PFSK-1 (cell line): ENCODE measurements at regions not wholly inside any gene's neighbourhood (a gene's known extent, or its start where the extent isn't known, plus 50 kb on each side); places are given as distances from the start of the nearest gene placed in this dataset.

Experiments
- POLR2AphosphoS5 ChIP-seq: IDR thresholded peaks from 2 replicates; pipeline ENCODE4 v1.6.1; 2012; ENCODE audit warnings: low read depth, mild to moderate bottlenecking, control low read depth, low read length, moderate library complexity
- REST ChIP-seq, 2 experiments: IDR thresholded peaks; 2 replicates each; pipeline versions ENCODE4 v1.6.1 to v1.8.0; 2011 to 2012; ENCODE audit warnings: low read depth in 2 of 2, low read length in 2 of 2, control low read depth in 1 of 2, inconsistent platforms in 1 of 2, mild to moderate bottlenecking in 1 of 2, moderate library complexity in 1 of 2; ENCODE audit not compliant: insufficient read depth in 1 of 2
- SIN3A ChIP-seq: IDR thresholded peaks from 2 replicates; pipeline ENCODE4 v1.6.1; 2012; ENCODE audit warnings: mild to moderate bottlenecking, low read length, moderate library complexity, borderline replicate concordance; ENCODE audit not compliant: insufficient read depth

- TF ChIP-seq POLR2AphosphoS5 (no peak), SIN3A (no peak), REST (IDR thresholded peaks at IDR 0.05; ENCODE audit: insufficient read depth in 1 of 2, low read depth in 2 of 2, low read length in 2 of 2) (no peak)
Observed at GRCh38 chr2:60292242-60292641, 261.2 kb downstream of the BCL11A start.
